ENCODE measurements at regions not wholly inside any gene's neighbourhood (a gene's known extent, or its start where the extent isn't known, plus 50 kb on each side); places are given as distances from the start of the nearest gene placed in this dataset.
A peak's percentile ranks its signal among the peaks of the same experiment; 100 is the strongest.
"Not testable (repeated sequence)": the region's sequence is repeated elsewhere in the genome, so short reads cannot be mapped to it uniquely, and the experiment has no call there.

GRCh38 chr11:98456308-98456680, 564.5 kb upstream of the CNTN5 start:
- no peak for DNase-seq

GRCh38 chr11:98495016-98495415, 525.7 kb upstream of the CNTN5 start:
- no peak for DNase-seq

- DNase-seq, result no peak
These were observed 525.1 kb upstream of the CNTN5 start for GRCh38 chr11:98495601-98496000.

GRCh38 chr11:98507208-98507607, 513.5 kb upstream of the CNTN5 start:
- DNase-seq, result no peak

- DNase-seq, result no peak
These were observed 507.8 kb upstream of the CNTN5 start for GRCh38 chr11:98512938-98513337.

GRCh38 chr11:98531576-98531975, 489.2 kb upstream of the CNTN5 start:
- no peak for DNase-seq

- DNase-seq, result no peak
These were observed 484.7 kb upstream of the CNTN5 start for GRCh38 chr11:98536023-98536422.

- not testable (repeated sequence) for DNase-seq
These were observed 482.4 kb upstream of the CNTN5 start for GRCh38 chr11:98538358-98538757.

- DNase-seq, result no peak
These were observed 475.1 kb upstream of the CNTN5 start for GRCh38 chr11:98545544-98546175.

- no peak for DNase-seq
These were observed 471.2 kb upstream of the CNTN5 start for GRCh38 chr11:98549571-98549970.

GRCh38 chr11:98559961-98560360, 460.8 kb upstream of the CNTN5 start:
- DNase-seq, result no peak

GRCh38 chr11:98561252-98561651, 459.5 kb upstream of the CNTN5 start:
- DNase-seq, result peak; percentile 65

GRCh38 chr11:98561877-98562395, 458.8 kb upstream of the CNTN5 start:
- DNase-seq, result no peak

GRCh38 chr11:98564233-98564632, 456.5 kb upstream of the CNTN5 start:
- no peak for DNase-seq

- no peak for DNase-seq
These were observed 455.9 kb upstream of the CNTN5 start for GRCh38 chr11:98564881-98565280.

GRCh38 chr11:98565311-98565710, 455.4 kb upstream of the CNTN5 start:
- DNase-seq, result no peak

- DNase-seq, result no peak
These were observed 453.8 kb upstream of the CNTN5 start for GRCh38 chr11:98566978-98567377.

GRCh38 chr11:98568013-98568412, 452.7 kb upstream of the CNTN5 start:
- peak; percentile 77 for DNase-seq

- no peak for DNase-seq
These were observed 447.8 kb upstream of the CNTN5 start for GRCh38 chr11:98572941-98573340.

GRCh38 chr11:98587884-98588283, 432.9 kb upstream of the CNTN5 start:
- DNase-seq, result no peak

GRCh38 chr11:98589967-98590366, 430.8 kb upstream of the CNTN5 start:
- DNase-seq, result no peak

- DNase-seq, result no peak
These were observed 420.6 kb upstream of the CNTN5 start for GRCh38 chr11:98600103-98600502.

- DNase-seq, result no peak
These were observed 419.7 kb upstream of the CNTN5 start for GRCh38 chr11:98600786-98601773.

- no peak for DNase-seq
These were observed 404.6 kb upstream of the CNTN5 start for GRCh38 chr11:98616098-98616655.
